SU-DHL-6 (cell line): ENCODE measurements at regions not wholly inside any gene's neighbourhood (a gene's known extent, or its start where the extent isn't known, plus 50 kb on each side); places are given as distances from the start of the nearest gene placed in this dataset.

Source experiments
- EZH2phosphoT487 ChIP-seq: fragments of 200-600 bp; sonication (generic), shearing (Covaris generic); conservative IDR thresholded peaks from 2 replicates; pipeline ENCODE4 v1.6.1; 2018; ENCODE audit warnings: mild to moderate bottlenecking, antibody characterized with exemption, low read length, moderate library complexity, mixed read lengths
- TF ChIP-seq, protein P1 (sequence below): fragments of 200-600 bp; sonication (generic); IDR thresholded peaks from one replicate; pipeline ENCODE4 v1.5.1; 2017; ENCODE audit warnings: antibody characterized with exemption, mild to moderate bottlenecking, low read length, moderate library complexity; ENCODE audit not compliant: insufficient read depth, poor library complexity, severe bottlenecking

GRCh38 chr7:90081621-90082020 is 72.6 kb upstream of the STEAP1 start:
- TF ChIP-seq, protein P1, sequence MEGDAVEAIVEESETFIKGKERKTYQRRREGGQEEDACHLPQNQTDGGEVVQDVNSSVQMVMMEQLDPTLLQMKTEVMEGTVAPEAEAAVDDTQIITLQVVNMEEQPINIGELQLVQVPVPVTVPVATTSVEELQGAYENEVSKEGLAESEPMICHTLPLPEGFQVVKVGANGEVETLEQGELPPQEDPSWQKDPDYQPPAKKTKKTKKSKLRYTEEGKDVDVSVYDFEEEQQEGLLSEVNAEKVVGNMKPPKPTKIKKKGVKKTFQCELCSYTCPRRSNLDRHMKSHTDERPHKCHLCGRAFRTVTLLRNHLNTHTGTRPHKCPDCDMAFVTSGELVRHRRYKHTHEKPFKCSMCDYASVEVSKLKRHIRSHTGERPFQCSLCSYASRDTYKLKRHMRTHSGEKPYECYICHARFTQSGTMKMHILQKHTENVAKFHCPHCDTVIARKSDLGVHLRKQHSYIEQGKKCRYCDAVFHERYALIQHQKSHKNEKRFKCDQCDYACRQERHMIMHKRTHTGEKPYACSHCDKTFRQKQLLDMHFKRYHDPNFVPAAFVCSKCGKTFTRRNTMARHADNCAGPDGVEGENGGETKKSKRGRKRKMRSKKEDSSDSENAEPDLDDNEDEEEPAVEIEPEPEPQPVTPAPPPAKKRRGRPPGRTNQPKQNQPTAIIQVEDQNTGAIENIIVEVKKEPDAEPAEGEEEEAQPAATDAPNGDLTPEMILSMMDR, result no peak
- TF ChIP-seq EZH2phosphoT487, result no peak
